Ammon's horn (tissue), 1 donor: ENCODE measurements at regions not wholly inside any gene's neighbourhood (a gene's known extent, or its start where the extent isn't known, plus 50 kb on each side); places are given as distances from the start of the nearest gene placed in this dataset.

ENCODE experiments used
- DNase-seq: peaks from one replicate; pipeline ENCODE4 v3.0.0-alpha.2; 2016; ENCODE audit warnings: low spot score

- no peak for DNase-seq
Measured at GRCh38 chr15:31151301-31152233, 50.0 kb upstream of the TRPM1 start.

- no peak for DNase-seq
Measured at GRCh38 chr15:31153531-31153930, 52.0 kb upstream of the TRPM1 start.

GRCh38 chr15:31155151-31155550, 53.6 kb upstream of the TRPM1 start:
- no peak for DNase-seq

GRCh38 chr15:31156226-31156625, 54.7 kb upstream of the TRPM1 start:
- DNase-seq, result no peak

DNA sequence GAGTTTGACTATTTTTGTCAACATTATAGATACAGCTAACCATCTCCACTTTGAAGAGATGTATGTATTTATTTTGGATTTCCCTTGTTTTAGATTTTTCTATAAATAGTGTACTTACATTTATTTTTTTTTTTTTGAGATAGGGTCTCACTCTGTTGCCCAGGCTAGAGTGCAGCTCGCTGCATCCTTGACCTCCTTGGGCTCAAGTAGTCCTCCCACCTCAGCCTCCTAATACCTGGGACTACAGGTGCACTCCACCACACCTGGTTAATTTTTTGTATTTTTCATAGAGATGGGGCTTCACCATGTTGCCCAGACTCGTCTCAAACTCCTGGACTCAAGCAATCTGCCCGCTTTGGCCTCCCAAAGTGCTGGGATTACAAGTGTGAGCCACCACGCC, 55.3 kb upstream of the TRPM1 start:
- DNase-seq, result no peak

DNA sequence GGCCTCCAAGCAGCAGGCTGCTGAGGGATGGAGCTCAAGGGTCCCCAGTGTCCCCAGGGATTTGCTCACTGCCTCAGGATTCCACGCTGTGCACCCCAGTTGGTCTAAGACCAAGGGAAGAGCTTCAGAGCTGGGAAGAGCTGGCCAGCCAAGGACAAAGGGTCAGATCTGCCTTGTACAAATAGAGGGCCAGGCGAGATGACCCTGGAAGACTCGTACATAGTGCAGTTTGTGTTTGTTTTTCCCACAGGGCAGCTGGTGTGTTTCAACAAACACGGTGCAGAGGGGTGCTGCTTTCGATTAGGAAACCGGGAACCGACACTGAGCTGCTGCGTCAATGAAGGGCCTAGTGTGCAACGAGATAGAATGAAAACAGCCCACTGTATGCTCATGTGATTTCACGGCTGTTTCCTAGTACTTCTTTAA, 56.1 kb upstream of the TRPM1 start:
- DNase-seq, result no peak

DNA sequence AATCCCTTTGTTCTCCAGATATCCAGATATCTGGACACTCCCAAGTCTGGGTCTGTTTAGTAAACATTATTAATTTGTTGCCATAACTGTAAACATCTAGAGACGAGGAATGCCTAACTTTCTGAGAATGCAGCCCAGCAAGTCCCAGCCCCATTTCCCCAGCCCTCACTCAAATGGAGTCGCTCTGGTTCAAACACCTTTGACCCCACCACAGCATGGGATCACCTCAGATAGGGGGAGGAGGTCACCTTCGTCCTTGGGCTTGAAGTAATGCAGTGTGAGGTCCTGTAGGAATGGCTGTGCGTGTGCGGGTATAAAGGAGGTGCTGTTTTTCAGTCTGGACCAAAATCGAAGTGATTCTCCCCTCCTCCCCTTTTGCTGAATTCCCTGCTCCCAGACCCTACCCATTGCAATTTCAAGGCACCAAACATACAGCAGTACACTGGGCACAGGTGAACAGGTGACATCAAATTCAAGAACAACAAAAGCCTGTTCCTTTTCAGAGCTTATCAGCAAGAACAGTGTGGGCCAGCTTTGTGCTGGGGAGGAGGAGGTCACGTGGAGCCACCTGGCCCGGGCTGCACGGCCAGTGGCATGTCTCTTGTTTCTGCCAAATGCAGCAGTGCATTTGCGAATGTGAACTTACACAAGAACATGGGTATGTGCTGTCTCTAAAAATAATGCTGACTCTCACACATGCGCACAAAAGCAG, 57.5 kb upstream of the TRPM1 start:
- DNase-seq, result no peak

DNA sequence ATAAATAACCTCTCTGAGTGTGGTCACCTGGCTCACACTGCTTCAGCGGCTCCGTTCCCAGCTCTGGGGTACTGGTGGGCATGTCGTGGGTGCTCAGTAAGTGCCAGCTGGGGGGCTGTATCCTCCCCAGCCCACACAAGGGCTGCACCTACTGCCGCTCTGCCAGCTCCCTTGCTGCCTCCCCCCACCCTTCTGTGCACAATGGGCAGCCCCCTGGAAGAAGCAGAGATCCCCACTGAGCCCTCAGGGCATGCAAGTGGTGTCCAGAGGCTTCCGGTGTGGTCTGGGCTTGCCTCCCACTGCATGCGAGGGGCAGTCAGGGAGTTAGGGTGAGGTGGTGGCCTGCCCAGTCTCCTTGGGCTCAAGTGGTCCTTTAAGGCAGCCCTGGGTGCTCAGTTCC, 58.3 kb upstream of the TRPM1 start:
- no peak for DNase-seq

GRCh38 chr15:31160297-31160696, 58.8 kb upstream of the TRPM1 start:
- no peak for DNase-seq

DNA sequence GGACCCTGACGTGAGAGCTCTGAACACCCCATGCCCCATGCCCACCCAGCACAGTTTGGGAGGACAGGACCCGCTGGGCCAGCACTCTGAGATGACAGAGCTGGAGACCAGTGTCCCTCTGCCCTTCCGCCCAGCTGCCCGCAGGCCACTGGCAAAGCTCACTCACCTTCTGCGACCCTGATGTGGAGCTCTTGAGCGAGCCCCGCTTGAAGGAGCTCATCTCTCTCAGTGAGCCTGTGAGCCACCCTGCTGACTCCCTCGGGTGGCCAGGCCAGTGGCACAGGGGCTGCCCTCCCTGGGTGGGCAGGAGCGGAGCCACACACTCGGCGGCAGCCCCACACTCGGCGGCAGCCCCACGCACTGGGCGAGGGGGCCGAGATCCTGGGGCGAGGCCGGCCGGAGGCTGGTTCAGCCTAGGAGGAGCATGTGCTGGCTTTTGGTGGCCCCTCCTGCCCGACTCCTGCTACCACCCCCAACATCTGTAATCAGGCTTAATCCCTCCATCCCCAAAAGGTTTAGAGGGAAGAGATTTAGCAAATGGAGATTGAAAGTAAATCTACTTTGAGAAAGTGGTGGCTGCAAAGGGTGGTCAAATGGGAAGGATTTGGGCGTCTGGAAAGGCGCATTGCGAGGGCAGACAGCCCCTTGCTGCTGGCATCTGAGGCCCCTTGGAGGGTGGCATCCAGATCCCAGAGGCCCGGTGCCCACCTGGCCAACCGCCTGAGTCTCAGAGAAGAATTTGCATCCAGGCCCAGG, 59.4 kb upstream of the TRPM1 start:
- DNase-seq, result no peak

DNA sequence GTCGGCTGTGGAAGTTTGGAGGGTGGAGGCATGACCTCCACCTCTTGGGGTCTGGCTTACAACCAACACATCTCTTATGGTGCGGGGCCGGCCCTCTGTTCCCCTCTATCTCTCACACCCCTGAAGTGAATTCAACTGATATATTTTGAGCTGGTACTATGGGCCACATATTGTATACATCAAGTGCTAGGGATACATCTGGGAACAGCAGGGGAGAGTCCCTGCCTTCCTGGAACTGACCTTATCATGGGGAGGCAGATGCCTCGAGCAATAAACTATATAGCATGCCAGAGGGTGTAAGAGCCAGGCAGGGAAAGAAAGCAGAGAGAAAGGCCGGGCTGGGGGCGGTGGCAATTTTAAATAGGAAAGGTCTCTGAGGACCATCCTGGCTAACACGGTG, 60.4 kb upstream of the TRPM1 start:
- DNase-seq, result no peak

GRCh38 chr15:31162721-31163510, 61.4 kb upstream of the TRPM1 start:
- DNase-seq, result no peak

DNA sequence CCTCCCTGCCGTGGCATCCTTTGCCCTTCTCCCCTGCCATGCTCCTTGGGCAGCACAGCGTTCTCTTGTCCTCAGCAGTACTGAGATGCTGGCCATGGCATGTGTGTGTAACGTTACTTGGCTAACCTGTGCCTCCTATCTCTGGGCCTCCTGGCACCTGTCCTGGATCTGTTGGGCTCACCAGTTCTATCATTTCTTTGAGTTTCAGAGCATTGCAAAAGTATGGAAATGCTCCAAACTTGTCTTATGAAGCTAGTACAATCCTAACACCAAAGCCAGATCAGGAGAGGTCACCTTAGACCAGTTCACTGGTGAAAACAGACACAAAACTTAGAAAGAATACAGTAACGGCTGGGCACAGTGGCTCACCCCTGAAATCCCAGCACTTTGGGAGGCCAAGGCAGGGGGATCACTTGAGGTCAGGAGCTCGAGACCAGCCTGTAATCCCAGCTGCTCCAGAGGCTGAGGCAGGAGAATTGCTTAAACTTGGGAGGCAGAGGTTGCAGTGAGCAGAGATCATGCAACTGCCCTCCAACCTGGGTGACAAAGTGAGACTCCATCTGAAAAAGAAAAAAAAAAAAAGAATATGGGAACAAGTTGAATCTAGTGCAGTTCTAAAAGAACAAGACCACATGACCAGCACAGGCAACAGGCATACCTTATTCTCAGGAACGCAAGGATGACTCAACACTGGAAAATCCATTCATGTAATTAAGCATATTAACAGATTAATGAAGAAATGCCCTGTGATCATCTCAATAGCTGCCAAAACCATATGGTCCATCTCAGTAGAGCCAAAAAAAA, 62.4 kb upstream of the TRPM1 start:
- DNase-seq, result no peak

GRCh38 chr15:31164573-31164912, 63.0 kb upstream of the TRPM1 start:
- no peak for DNase-seq

DNA sequence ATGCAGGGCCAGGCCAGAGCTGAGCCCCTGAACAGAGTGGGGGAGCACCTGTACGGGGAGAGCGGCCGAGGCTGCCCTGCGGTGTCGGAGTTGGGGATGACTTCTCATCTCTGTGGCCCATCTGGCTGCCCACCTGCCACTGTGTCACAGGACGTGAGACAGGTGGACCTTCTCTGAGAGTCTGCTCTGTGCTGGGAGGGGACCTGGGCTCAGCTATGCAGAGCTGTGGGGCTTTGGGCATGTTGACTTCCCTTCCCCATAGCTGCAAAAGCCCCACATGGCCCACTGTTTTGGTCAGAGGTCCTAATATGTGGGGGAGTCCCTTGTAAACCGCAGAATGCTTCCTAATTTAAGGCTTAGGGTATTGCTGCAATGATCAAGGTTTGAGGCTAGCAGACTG, 68.0 kb upstream of the TRPM1 start:
- no peak for DNase-seq

DNA sequence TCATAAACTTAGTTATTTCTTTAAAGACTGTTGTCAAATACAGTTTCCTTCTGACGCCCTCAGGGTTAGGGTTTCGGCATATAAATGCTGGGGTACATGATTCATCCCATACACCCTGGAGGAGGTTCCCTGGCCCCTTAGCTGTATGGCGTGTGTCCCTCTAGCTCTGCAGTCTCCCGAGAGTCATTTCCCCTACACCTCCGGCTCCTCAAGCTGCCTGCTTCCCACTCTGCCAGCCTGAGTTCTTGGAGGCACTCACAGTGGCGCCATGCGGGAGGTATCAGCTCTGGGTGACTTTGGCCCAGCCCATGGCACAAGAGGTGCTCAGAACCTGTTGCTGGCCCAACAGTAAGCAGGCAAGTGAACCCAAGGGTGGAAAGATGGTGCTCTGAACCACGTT, 70.2 kb upstream of the TRPM1 start:
- DNase-seq, result no peak

DNA sequence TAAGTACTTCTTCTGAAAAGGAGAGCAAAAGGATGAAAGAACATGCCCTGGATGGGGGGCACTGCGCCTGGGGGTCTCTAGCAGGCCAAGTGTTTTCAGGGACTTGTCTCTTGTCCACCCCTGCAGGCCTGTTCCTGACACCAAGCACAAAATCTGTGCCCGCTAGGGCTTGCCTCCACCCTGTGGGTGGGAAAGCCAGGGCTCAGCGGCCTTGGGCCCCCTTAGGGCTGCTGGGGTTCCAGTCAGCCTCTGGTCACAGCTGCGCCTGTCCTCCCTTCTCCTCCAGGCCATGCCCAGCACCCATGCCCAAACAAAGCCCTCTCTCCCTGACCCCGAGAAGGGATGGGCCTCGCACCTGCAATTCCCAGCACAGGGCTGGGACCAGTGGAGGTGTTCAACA, 71.1 kb upstream of the TRPM1 start:
- no peak for DNase-seq

DNA sequence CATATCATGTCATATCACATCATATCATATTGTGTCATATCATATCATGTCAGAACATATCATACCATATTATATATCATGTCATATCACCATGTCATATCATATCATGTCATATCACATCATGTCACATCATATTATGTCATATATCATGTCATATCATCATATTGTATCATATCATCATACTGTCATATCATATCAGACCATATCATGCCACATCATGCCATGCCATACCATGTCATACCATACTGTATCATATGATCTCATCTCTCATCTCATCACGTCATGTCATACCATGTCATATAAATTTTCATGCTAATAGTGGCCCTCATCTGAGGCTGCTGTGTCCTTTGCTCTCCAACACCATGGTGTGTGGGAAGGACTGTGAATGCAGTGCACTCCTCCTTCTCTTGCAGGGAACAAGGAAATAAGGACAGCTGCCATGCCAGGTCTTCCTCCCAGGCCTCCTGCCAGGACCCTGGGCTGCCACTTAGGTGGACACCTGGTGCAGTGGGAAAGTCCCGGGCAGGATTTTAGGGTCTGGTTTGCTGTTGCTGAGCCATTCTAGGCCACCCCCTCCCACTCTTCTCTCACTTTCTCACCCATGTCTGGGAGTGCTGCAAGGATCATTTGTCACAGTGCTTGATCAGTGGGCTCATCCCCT, 72.4 kb upstream of the TRPM1 start:
- DNase-seq, result no peak

GRCh38 chr15:31175484-31175883, 74.0 kb upstream of the TRPM1 start:
- no peak for DNase-seq

DNA sequence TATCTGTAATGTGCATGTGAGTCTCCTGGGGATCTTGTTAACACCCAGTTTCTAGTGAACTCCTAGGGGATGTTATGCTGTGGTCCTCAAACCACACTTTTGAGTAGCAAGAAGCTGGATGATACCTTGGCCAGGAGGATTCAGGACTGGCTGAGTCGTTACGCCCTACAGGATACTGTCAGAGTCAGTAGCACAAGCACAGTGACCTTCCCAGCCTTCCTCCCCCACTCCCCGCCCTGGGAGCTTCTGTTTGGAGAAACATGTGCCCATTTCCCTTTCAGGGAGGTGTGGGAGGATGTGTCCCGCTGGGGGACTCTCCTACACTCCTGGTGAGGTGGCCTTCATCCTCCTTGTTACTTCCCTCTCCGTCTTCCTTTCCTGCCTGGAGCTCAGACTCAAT, 76.4 kb upstream of the TRPM1 start:
- no peak for DNase-seq

- DNase-seq, result no peak
Measured at GRCh38 chr15:31178705-31179104, 77.2 kb upstream of the TRPM1 start.
